Colonic mucosa (tissue), 4 donors: ENCODE measurements at regions not wholly inside any gene's neighbourhood (a gene's known extent, or its start where the extent isn't known, plus 50 kb on each side); places are given as distances from the start of the nearest gene placed in this dataset.

Experiments used
- DNase-seq: peaks from one replicate; pipeline ENCODE4 v3.0.0-alpha.2; 2020
- H3K27ac ChIP-seq: fragments of 200-600 bp; one replicate; pipeline ENCODE4 v1.8.0; 2021
- H3K27me3 ChIP-seq: fragments of 200-600 bp; one replicate; pipeline ENCODE4 v1.8.0; 2021
- H3K36me3 ChIP-seq: fragments of 200-600 bp; one replicate; pipeline ENCODE4 v1.8.0; 2021
- H3K4me1 ChIP-seq: fragments of 200-600 bp; one replicate; pipeline ENCODE4 v1.8.0; 2021; ENCODE audit warnings: mild to moderate bottlenecking
- H3K4me3 ChIP-seq: fragments of 200-600 bp; one replicate; pipeline ENCODE4 v1.8.0; 2021
- H3K9ac ChIP-seq, 2 donors: one replicate each; pipeline ENCODE4 v1.7.0; 2013; ENCODE audit warnings: control low read depth in 2 of 2, low read depth in 2 of 2, low read length in 2 of 2
- H3K9me3 ChIP-seq: fragments of 200-600 bp; one replicate; pipeline ENCODE4 v1.8.0; 2021
- intact Hi-C: fragments of 100-400 bp; cut with DNase I; formaldehyde crosslinking; loops from one replicate; pipeline ENCODE4 v1.14.1; 2022
- TF ChIP-seq, protein P1 (sequence below): fragments of 200-600 bp; IDR thresholded peaks from one replicate; pipeline ENCODE4 v1.8.0; 2022; ENCODE audit warnings: antibody characterized with exemption, mild to moderate bottlenecking
- donor health status: healthy.
- donor health status: DM: no; HTN: no; CAD: no.
- donor health status: DM: no; HTN: no; CAD: no.

GRCh38 chr1:96999191-96999590 lies 277.6 kb downstream of the PTBP2 start:
- intact Hi-C loops: no loop called here
- DNase-seq: no peak
- Histone ChIP-seq H3K4me1 (no peaks in the 10 kb centered on the region), H3K27ac (no peak overlapping the region), H3K27me3 (no peaks in the 10 kb centered on the region), H3K4me3 (no peak overlapping the region), H3K9ac (no peak overlapping the region), H3K36me3 (no peaks in the 10 kb centered on the region), H3K9me3 (no peaks in the 10 kb centered on the region)
- TF ChIP-seq, protein P1, sequence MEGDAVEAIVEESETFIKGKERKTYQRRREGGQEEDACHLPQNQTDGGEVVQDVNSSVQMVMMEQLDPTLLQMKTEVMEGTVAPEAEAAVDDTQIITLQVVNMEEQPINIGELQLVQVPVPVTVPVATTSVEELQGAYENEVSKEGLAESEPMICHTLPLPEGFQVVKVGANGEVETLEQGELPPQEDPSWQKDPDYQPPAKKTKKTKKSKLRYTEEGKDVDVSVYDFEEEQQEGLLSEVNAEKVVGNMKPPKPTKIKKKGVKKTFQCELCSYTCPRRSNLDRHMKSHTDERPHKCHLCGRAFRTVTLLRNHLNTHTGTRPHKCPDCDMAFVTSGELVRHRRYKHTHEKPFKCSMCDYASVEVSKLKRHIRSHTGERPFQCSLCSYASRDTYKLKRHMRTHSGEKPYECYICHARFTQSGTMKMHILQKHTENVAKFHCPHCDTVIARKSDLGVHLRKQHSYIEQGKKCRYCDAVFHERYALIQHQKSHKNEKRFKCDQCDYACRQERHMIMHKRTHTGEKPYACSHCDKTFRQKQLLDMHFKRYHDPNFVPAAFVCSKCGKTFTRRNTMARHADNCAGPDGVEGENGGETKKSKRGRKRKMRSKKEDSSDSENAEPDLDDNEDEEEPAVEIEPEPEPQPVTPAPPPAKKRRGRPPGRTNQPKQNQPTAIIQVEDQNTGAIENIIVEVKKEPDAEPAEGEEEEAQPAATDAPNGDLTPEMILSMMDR: no peak

- TF ChIP-seq, protein P1: no peak
- Histone ChIP-seq H3K27ac (no peak overlapping the region), H3K4me3 (no peak overlapping the region), H3K9me3 (no peaks in the 10 kb centered on the region), H3K9ac (no peak overlapping the region), H3K27me3 (no peaks in the 10 kb centered on the region), H3K36me3 (no peaks in the 10 kb centered on the region), H3K4me1 (no peaks in the 10 kb centered on the region)
- DNase-seq: no peak
- intact Hi-C loops: no loop called here
These were observed 282.5 kb downstream of the PTBP2 start for GRCh38 chr1:97004054-97004453.

DNA sequence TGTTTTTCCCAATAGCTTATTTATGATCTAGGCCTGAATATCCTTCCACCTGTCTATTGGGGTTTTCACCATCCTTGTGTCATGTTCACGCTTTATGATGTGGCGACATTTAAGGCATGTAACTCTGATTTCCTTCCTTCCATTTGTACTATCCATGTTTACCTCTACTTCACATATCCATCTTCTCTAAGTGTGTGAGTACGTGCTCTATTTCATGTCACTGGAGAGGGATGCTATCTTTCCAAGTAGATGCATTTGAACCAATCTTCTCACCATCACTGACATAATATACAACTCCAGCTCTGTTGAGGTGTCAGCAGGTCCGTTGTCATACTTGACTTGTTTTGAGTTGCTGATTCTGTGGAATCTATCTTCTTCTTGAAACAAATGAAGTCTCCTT lies 283.2 kb downstream of the PTBP2 start:
- no peak overlapping the region for H3K27ac ChIP-seq
- no peak overlapping the region for H3K4me3 ChIP-seq
- H3K9ac ChIP-seq: no peak overlapping the region
- no peaks in the 10 kb centered on the region for H3K4me1 ChIP-seq
- no peaks in the 10 kb centered on the region for H3K9me3 ChIP-seq
- H3K36me3 ChIP-seq: no peaks in the 10 kb centered on the region
- no peak for DNase-seq
- TF ChIP-seq, protein P1: no peak
- H3K27me3 ChIP-seq: no peaks in the 10 kb centered on the region
- intact Hi-C loops: no loop called here

- no peaks in the 10 kb centered on the region for H3K9me3 ChIP-seq
- DNase-seq: no peak
- H3K27ac ChIP-seq: no peak overlapping the region
- TF ChIP-seq, protein P1: no peak
- no peaks in the 10 kb centered on the region for H3K27me3 ChIP-seq
- no peak overlapping the region for H3K4me3 ChIP-seq
- intact Hi-C loops: no loop called here
- no peak overlapping the region for H3K9ac ChIP-seq
- no peaks in the 10 kb centered on the region for H3K36me3 ChIP-seq
- H3K4me1 ChIP-seq: no peaks in the 10 kb centered on the region
These were observed 284.6 kb downstream of the PTBP2 start for GRCh38 chr1:97006044-97006661.

DNA sequence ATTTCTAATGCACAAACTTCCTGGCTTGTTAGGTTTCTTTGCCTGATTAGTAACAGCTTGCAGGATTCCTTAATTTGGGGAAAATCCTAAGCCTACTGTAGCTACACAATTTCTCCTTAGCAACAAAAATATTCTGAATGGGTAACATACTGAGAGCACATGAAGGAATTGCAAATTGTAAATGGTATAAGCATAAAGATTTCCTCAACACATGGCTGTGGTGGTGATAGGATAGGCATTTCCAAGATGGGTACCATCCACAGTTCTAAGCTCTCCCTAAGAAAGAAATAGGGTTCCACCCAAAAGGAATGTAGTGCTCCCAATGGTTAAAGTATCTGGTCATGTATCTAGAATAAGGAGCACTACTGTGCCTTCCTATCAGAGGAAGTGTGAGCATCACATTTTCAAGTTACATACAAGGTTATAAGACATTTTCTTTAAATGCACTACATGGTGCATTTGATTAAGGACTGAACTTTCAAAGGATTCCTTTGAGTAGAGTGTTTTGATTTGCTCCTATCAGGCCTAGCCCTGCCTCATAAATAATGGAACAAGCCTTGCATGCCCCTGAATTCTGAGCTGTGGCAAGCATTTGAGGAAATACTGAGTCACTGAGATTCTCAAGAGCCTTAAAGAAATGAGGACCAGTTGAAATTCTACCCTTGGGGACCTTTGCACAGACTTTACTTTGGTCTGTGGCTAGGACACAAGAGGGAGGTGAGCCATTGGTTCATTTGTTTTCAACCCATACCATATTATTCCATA lies 286.4 kb downstream of the PTBP2 start:
- Histone ChIP-seq H3K4me3 (no peak overlapping the region), H3K4me1 (no peaks in the 10 kb centered on the region), H3K27me3 (no peaks in the 10 kb centered on the region), H3K9me3 (no peaks in the 10 kb centered on the region), H3K36me3 (no peaks in the 10 kb centered on the region), H3K9ac (no peak overlapping the region), H3K27ac (no peak overlapping the region)
- intact Hi-C loops: no loop called here
- TF ChIP-seq, protein P1: no peak
- DNase-seq: no peak
